ENCODE measurements at regions not wholly inside any gene's neighbourhood (a gene's known extent, or its start where the extent isn't known, plus 50 kb on each side); places are given as distances from the start of the nearest gene placed in this dataset.
A peak's percentile ranks its signal among the peaks of the same experiment; 100 is the strongest.
"Not testable (repeated sequence)": the region's sequence is repeated elsewhere in the genome, so short reads cannot be mapped to it uniquely, and the experiment has no call there.

DNA sequence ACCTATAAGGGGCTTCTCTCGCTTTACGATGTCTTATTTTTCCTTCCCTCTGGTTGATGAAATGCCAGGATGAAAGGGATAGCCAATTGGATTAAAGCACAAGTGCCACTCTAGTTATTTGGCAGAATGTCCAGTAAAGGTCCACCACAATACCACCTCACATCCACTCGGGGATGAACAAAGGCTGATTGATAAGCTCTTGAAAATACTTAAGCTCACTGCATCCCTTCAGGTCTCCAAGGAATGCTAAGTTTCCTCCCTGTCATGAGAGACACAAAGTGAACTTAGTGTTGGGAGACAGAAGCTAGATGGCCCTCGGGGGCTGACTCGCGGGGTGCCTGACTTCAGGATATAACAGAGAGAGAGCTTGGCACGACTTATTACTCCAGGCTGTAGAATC is 185.9 kb upstream of the ZNF644 start:
- not testable (repeated sequence) for DNase-seq

DNA sequence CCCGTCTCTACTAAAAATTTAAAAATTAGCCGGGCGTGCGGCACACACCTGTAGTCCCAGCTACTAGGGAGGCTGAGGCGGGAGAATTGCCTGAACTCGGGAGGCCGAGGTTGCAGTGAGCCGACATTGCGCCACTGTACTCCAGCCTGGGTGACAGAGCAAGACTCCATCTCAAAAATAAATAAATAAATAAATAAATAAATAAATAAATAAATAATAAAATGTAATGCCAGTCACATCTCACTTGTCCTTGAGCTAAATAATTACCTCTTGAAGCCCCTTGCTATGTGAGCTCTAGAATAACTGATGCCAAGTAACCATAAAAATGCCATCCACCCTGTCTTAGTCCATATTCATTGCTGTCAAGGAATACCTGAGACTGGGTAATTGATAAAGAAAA is 182.3 kb upstream of the ZNF644 start:
- not testable (repeated sequence) for DNase-seq

DNA sequence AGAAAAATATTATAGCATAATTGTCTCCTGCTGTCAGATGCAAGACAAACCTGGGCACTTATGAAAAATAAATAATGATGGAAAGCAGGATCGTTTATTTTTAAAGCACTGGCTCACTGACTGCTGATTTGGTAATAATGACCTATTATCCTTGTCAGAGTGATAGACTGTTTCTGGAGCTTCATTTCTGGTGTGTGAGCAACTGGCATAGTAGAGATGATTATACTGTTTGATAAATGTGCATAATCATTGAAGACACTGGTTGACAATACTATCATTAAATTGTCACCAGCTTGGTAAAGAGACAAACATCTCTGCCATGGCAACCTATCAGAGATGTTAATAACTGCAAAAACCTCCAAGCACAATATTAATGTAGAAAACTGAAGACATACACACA is 179.9 kb upstream of the ZNF644 start:
- DNase-seq = no peak

DNA sequence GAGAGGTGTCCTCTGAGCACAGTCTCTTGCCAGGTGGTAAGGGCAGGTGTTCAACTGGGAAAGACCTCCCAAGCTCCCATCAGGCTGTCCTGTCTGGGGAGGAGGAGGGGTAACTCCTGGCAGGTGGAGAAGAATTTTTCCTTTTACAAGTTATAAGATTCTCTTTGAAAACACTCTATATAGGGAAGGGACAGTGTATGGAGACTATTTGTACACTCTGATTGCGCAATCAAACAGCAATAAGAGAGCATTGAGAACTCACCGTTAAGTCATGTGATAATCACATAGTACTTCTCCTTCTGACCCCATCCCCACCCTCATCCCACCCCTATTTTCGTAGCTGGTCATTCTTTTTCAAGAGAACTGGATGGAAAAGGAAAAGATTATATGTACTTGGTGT is 179.3 kb upstream of the ZNF644 start:
- no peak for DNase-seq

DNA sequence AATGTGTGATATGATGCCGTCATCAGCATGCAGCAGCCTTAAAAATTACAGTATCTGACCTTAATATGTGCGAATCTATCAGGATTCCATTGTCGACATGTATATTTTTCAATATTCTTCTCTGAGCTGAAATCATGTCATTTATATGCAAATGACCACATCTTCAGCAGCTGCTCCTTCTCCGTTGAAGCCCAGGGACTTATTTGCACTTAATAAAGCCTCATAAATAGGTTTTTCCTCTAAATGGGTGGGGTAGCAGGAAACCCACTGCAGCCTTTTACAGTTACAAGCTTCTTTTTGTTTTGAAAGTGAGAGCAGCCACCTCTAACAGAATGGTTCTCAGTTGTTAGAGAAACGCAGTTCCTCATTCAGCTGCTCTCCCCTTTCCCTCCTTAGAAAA is 178.8 kb upstream of the ZNF644 start:
- DNase-seq = no peak

DNA sequence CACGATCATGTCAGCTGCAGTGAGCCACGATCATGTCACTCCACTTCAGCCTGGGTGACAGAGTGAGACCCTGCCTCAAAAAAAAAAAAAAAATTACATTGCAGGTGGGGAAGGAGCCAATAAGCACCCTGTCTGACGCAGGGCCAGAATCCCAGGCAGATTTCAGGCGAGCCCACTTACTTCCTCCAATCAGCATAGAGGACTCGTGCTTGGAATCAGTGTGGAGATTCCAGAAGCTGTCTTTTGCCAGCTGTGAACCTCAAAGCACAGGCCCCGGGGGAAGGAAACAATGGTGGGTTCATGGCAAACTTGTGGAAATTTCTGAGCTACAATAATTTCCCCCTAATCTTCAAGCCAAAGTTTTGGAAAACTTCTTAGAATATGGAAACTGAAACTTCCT is 178.2 kb upstream of the ZNF644 start:
- DNase-seq = no peak

DNA sequence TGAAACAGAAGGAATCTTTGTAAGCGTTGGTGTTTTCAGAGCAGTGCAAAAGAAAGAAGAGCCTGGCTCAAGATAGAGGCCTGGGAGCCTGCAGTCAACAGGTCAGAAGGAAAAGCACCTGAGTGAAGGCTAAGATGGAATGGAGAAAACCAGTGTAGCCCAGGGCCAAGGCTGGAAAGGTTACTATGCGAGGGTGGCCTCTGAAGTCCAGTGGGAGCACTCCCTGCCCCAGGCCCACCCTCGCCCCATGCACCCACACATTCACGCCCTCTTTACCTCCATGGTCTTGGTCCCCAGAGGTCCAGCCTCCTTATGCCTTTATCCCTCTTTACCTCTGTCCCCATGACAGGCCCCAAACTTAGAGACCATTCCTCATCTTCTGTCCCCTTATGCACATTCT is 169.2 kb upstream of the ZNF644 start:
- no peak for DNase-seq

DNA sequence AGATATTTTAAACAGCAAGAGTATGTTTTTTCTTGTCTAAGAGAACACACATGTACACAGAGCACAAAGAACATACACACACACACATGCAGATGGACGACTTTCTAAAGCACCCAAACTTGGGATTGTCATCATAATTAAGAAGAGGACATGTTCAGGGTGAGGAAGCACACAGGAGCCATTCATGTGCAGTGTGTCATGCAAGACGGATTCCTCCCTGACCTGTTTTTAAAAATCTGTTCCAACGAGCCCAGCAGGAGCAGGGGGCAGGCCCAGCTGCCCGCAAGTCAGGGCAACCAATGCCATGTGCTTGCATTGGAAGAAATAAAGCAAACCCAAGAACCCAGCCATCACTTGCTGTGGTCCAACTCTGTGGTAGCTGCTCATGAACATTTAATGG is 167.3 kb upstream of the ZNF644 start:
- no peak for DNase-seq

DNA sequence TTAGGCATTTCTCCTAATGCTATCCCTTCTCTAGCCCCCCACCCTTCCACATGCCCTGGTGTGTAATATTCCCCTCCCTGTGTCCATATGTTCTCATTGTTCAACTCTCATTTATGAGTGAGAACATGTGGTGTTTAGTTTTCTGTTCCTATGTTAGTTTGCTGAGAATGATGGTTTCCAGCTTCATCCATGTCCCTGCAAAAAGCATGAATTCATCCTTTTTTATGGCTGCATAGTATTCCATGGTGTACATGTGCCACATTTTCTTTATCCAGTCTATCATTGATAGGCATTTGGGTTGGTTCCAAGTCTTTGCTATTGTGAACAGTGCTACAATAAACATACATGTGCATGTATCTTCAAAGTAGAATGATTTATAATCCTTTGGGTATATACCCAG is 161.0 kb upstream of the ZNF644 start:
- DNase-seq = not testable (repeated sequence)

DNA sequence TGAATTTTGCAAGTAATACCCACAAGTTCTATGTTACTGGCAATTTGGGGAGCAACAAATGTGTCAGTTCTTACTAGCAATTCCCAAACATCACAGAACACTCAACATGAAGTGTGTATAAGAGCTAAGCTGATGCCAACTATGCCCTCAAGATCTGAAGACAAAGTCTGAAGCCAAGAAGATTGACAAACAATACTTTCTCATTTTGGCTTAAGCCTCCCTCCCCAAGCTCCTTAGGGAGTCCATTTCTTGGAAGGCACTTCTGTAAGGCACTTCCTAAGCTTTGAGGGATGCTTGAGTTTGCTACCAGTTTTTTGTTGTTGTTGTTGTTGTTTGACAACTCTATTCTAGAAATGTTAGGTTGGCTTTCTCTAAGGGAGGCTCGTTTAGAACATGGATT is 154.4 kb upstream of the ZNF644 start:
- no peak for DNase-seq

DNA sequence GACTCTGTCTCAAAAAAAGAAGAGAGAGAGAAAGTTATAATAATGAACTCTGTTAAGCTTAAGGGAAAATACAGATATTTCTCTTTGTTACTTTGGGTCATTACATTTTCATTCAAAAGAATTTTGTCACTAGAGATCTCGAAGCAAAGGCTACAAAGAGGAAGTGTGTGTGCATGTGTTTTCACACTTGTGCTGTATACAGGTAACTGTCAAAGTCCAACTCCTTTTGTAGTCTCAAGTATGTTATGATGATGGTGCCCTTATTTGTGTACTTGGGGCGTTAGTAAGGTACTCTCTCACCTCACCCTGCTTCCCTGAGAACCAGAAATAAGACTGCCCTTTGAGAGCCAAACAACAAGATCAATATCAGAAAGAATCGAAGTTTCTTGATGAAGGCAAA is 152.9 kb upstream of the ZNF644 start:
- no peak for DNase-seq

DNA sequence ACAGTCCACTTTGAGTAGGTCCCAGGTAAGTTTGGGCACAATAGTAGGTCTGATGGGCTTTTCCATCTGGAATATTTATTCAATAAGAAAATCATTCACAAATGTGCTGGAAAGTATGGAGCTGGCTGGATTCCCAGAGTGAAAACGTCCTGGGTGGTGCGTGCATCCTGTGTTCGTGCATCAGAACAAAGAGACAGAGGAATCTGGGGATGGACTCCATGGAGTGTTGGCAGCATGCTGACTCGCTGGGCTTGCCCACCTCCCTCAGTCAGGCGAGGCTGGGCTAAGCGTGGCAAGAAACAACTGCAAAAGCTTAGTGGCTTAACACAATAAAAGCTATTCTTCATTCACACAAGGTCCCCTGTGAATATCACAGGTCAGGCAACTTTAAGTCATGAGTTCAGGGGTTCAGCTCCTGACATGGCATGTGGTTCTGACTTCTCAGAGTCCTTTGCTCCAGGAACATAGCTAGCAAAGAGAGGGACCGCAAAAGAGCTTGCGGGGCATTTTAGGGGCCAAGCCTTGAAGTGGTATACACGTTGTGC is 151.6 kb upstream of the ZNF644 start:
- peak; percentile 31 for DNase-seq

DNA sequence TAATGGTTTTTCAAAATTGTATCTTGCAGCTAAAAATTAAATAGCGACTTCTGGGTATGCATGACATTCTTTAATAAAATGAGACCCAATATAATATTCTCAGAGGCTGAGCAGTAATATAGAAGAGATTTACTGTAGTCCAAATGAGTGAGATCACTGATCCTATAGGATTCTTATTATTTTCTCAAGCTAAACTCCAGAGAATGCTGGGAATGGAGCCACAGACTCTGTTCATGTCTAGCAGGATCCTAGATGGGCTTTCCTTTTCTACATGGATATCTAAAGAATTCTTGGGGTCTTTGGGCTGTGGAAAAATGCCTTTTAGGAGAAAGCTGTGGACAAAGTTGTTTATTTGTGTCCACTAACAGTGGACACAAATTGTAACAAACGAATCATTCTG is 150.7 kb upstream of the ZNF644 start:
- no peak for DNase-seq

DNA sequence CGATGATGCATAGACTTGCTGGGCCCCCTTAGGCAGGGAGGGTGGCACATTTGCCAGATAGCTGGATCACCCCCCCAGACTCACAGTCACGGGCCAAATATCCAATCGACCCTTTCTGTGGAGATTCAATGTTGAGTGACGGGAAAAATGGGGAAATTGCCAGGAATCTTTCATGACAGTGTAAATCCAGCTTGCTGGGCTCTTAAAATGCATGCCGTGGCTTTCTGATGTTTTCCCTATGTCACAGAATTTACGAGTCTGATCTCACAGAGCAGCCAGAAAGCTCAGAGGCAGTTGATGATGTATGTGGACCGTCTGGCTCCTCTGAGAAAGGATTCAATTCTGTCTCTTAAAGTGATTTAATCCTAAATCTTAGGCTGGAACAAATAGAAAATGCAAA is 150.1 kb upstream of the ZNF644 start:
- no peak for DNase-seq

DNA sequence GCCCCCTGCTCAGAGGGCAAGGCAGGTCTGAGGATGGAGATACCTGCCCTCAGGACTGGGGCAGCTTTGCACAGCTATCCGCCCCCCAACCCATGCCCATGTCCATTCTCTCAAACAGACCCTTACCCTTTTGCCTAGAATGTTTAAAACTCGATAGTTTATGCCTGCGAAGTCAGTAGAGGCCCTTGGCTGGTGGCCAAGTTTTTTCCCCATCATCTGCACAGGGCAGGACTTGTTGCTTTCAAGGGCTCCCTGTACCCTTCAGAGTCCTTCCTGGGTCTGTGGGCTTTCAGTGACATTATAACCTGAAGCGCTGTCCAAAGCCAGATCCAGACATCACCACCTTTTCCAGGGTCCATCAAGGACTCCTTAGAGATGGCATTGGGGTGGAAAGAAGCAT is 148.7 kb upstream of the ZNF644 start:
- DNase-seq = no peak

DNA sequence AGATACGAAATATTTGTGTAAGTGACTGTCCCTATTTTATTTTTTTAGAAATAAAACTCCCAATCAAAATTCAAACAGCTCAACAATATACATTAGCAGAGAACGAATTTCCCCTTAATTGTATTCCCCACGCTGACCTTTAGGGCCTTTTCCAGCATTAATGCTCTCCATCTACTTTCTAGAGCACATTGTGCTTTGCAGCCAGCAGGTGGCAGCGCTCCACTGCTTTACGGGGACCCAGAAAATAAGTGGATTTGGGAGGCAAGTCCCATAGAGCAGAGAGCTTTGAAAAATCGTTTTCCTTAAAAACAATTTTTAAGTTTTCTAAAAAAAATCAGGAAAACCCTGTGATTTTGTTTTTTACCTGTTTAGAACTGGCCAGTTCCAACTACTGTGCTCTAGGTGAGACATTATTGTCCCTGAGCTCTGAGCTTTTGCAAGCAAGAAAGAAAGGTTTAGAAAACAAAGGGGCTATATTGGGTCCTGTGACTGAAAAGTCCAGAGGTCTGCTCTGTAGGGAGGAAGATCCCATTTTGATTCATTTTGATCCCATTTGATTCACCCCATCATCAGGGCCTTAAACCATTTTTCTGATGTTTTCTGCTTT is 144.4 kb upstream of the ZNF644 start:
- DNase-seq = peak; percentile 55

DNA sequence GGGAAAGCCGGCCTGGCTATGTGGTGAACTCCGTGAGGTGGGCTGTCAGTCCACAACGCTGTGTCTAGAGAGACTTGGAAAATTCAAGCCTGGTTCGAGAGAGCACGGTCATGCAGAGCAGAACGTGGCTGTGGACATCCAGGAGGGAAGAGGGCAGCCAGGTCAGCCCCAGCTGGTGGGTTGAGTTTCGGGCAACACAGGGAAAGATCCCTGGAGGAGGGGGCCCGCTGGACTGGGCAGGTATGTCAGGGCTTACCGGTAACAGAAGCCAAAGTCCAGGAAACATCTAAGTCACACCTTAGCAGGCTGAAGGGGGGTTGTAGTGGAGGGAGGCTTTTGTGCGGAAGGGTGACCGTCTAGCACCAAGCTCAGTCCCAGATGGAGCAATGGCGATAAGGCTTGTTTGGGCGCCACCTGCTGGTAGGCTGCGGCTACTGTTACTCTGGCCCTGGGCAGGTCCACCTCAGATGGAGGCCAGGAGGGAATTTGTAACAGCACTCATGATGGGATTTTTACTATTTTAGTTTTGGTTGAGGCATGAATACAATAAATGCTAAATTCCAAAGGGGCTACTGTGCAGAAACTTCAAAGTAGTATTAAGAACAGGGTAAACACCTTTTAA is 143.3 kb upstream of the ZNF644 start:
- DNase-seq = peak; percentile 48

DNA sequence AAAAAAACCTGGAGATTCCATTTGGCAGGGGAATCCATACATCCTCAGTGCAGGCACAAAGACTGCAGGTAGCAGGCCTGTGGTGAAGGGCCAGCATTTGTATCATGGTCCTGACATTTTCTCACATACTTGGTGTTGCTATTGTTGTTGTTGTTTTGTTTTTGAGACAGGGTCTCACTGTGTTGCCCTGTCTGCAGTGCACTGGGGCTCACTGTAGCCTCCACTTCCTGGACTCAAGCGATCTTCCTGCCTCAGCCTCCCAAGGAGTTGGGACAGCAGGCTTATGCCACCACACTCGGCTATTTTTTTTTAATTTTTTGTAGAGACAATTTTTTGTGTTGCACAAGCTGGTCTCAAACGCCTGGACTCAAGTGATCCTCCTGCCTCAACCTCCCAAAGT is 140.8 kb upstream of the ZNF644 start:
- no peak for DNase-seq

DNA sequence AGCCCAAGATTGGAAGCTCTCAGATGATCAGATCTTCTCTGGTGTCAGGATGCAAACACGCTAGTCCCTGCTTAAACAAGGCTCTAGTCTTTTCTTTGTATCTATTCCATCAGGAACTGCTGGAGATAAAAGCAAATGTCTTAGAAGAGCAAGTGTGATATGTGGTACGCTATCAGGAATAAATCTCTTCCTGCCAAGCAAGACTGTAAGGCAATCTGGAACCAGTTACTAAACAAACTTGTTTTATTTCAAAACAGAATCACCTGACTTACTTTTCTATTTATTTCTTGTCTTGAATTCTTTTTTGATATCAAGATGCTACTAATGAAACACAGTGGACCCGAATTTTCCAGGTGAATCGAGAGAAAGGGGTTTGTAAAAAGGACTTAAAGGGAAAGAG is 139.9 kb upstream of the ZNF644 start:
- no peak for DNase-seq

DNA sequence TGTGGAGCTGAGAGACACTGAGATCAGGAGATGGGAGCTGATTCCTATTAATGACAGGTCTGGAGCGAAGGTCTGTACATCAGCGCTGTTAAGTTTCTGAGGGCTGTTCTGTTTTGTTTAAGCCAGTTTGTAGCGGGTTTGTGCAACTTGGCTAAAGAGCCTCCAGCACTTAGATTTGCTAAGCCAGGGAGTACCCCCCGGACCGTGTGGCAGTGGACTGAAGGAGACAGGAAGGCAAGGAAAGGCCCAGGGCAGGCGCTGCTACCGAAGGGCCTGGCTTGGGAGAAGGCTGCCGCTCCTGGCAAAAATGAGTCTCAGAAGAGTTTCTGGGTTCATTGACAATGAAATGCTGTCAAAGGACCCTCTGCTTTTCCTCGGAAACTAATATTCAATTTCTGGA is 139.3 kb upstream of the ZNF644 start:
- no peak for DNase-seq

DNA sequence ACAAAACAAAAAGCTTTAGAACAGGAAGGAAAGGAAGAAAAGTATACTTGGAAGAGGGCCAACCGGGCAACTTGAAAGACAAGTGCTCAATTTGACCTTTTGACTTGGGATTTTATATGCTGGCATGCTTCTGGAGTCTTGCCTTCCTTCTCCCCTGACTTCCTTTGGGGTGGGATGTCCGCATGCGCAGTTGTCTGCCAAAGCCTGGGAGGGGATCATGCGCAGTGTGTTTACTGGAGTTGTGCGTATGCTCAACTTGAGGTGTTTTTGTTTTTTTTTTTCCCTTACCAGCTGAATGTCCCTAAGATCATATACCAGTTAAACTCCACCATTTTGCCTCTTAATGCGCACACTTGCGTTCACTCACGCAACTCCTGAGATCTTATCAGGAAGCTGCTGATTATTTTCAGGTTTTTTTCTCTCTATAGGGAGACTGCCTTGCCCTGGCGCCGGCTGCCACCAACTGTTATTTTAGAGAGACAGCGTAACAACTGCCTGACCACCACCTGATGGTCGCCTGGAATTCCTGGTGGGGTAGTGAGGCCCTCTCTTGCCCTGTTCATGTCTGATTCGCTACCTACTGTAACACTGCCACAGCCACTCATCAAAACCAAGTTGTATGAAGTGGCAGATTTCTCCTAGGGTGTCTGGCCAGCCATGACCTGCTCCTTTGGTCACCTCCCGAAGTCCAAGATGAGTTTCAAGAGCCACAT is 138.7 kb upstream of the ZNF644 start:
- no peak for DNase-seq

DNA sequence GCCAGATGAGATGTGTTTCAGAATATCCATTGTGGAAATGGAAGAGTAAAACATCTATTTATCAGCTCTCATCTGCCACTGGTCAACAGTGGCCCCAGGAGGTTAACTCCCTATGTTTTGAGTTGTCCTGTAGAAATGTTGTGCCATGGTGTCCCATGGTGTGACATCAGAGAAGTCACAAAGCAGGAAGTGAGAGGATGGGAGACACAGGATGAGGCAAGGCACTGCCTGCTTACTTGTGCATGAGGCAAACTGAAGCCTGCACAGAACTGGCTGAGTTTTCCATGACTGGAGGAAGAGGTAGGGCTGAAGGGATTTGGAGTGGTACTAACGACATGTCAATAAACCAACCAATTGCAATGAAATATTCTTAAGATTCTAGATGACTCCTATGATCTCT is 131.5 kb upstream of the ZNF644 start:
- DNase-seq = no peak

DNA sequence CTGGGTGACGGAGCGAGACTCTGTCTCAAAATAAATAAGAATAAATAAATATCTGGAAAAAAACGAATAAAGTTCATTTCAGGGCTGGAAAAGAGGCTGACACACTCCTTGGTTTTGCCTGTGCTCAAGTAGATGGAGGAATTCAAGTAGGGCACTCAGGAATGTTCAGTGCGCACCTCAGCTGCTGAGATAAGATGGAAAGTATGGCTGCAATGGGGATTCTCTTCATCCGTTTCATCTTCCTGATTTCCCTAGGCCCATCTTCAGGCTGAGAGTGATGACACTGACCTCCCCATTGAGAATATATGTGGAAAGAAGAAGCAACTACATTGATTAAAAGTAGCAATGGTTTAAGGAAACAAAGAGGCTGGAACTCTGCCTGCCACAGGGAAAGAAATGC is 130.5 kb upstream of the ZNF644 start:
- no peak for DNase-seq

DNA sequence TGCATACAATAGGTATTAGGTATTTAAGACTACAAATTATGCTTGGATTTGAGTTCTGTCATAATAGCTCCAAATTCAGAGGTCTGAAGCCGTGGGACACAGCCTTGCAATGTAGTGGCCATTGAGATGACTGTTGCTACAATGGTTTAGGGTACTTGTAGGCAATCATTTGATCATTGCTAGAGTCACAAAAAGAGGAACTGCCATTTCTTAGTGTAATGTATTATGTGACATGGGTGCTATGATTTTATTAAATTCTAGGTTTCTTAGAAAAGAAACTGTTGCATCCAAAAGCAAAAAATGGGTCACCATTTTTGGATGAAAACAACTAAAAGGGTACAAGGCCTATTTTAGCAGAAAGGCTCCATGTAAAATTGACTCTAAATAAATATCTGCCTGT is 129.9 kb upstream of the ZNF644 start:
- DNase-seq = no peak
